NCI-H526 treated with DMSO at 0.1 percent for 48 hours (cell line): ENCODE measurements at regions not wholly inside any gene's neighbourhood (a gene's known extent, or its start where the extent isn't known, plus 50 kb on each side); places are given as distances from the start of the nearest gene placed in this dataset.

Experiments
- DNase-seq: peaks from one replicate; lab custom pipeline; 2025; lab: John Stamatoyannopoulos, UW

GRCh38 chr3:69532547-69533224, 146.8 kb upstream of the FRMD4B start:
- DNase-seq = no peak

- DNase-seq = no peak
Observed at GRCh38 chr3:69531576-69532546, 146.0 kb upstream of the FRMD4B start.

GRCh38 chr3:69530554-69530953, 144.7 kb upstream of the FRMD4B start:
- DNase-seq = no peak

GRCh38 chr3:69527498-69527897, 141.6 kb upstream of the FRMD4B start:
- no peak for DNase-seq

GRCh38 chr3:69524816-69525215, 138.9 kb upstream of the FRMD4B start:
- DNase-seq = no peak

GRCh38 chr3:69521286-69521685, 135.4 kb upstream of the FRMD4B start:
- DNase-seq = no peak

- no peak for DNase-seq
Observed at GRCh38 chr3:69511361-69511760, 125.5 kb upstream of the FRMD4B start.

GRCh38 chr3:69510481-69511030, 124.7 kb upstream of the FRMD4B start:
- no peak for DNase-seq

- DNase-seq = no peak
Observed at GRCh38 chr3:69509288-69509687, 123.4 kb upstream of the FRMD4B start.

GRCh38 chr3:69505770-69506407, 120.0 kb upstream of the FRMD4B start:
- DNase-seq = no peak

- DNase-seq = no peak
Observed at GRCh38 chr3:69504232-69504631, 118.3 kb upstream of the FRMD4B start.

- no peak for DNase-seq
Observed at GRCh38 chr3:69500604-69501003, 114.7 kb upstream of the FRMD4B start.

GRCh38 chr3:69499899-69500421, 114.1 kb upstream of the FRMD4B start:
- no peak for DNase-seq

- DNase-seq = no peak
Observed at GRCh38 chr3:69499422-69499821, 113.5 kb upstream of the FRMD4B start.

GRCh38 chr3:69496856-69497255, 111.0 kb upstream of the FRMD4B start:
- no peak for DNase-seq

- DNase-seq = no peak
Observed at GRCh38 chr3:69494185-69494584, 108.3 kb upstream of the FRMD4B start.

- no peak for DNase-seq
Observed at GRCh38 chr3:69493157-69493556, 107.3 kb upstream of the FRMD4B start.

- no peak for DNase-seq
Observed at GRCh38 chr3:69491975-69492374, 106.1 kb upstream of the FRMD4B start.

- no peak for DNase-seq
Observed at GRCh38 chr3:69490971-69491370, 105.1 kb upstream of the FRMD4B start.

- no peak for DNase-seq
Observed at GRCh38 chr3:69490235-69490634, 104.3 kb upstream of the FRMD4B start.

GRCh38 chr3:69488026-69488425, 102.1 kb upstream of the FRMD4B start:
- DNase-seq = no peak

GRCh38 chr3:69485489-69485888, 99.6 kb upstream of the FRMD4B start:
- no peak for DNase-seq
